IPS-NIHi7 (cell line): ENCODE measurements at regions not wholly inside any gene's neighbourhood (a gene's known extent, or its start where the extent isn't known, plus 50 kb on each side); places are given as distances from the start of the nearest gene placed in this dataset.
"Not testable (repeated sequence)": the region's sequence is repeated elsewhere in the genome, so short reads cannot be mapped to it uniquely, and the experiment has no call there.

Experiments
- DNase-seq: peaks from one replicate; pipeline ENCODE4 v3.0.0; 2012; ENCODE audit warnings: mixed read lengths; ENCODE audit errors: extremely low spot score

- DNase-seq = no peak
Measured at GRCh38 chr3:158882445-158882844, 80.6 kb downstream of the MFSD1 start.

- no peak for DNase-seq
Measured at GRCh38 chr3:158896729-158897128, 94.9 kb downstream of the MFSD1 start.

- no peak for DNase-seq
Measured at GRCh38 chr3:158906749-158907148, 104.9 kb downstream of the MFSD1 start.

- DNase-seq = no peak
Measured at GRCh38 chr3:158908187-158908734, 106.4 kb downstream of the MFSD1 start.

GRCh38 chr3:158909870-158910269 is 108.0 kb downstream of the MFSD1 start:
- no peak for DNase-seq

GRCh38 chr3:158911586-158911985 is 109.7 kb downstream of the MFSD1 start:
- DNase-seq = no peak

- DNase-seq = peak; percentile 50
Measured at GRCh38 chr3:158912188-158912587, 110.3 kb downstream of the MFSD1 start.

GRCh38 chr3:158912621-158913020 is 110.8 kb downstream of the MFSD1 start:
- no peak for DNase-seq

- no peak for DNase-seq
Measured at GRCh38 chr3:158916111-158916510, 114.3 kb downstream of the MFSD1 start.

GRCh38 chr3:158918008-158918407 is 116.2 kb downstream of the MFSD1 start:
- DNase-seq = peak; percentile 79

GRCh38 chr3:158918451-158918850 is 116.6 kb downstream of the MFSD1 start:
- no peak for DNase-seq

GRCh38 chr3:158920371-158920770 is 118.5 kb downstream of the MFSD1 start:
- no peak for DNase-seq

GRCh38 chr3:158925021-158925420 is 123.2 kb downstream of the MFSD1 start:
- no peak for DNase-seq

- no peak for DNase-seq
Measured at GRCh38 chr3:158925828-158926494, 124.1 kb downstream of the MFSD1 start.

GRCh38 chr3:158935846-158936245 is 134.0 kb downstream of the MFSD1 start:
- no peak for DNase-seq

GRCh38 chr3:158936530-158937113 is 134.8 kb downstream of the MFSD1 start:
- DNase-seq = no peak

GRCh38 chr3:158950178-158950901 is 148.5 kb downstream of the MFSD1 start:
- DNase-seq = no peak

GRCh38 chr3:158953131-158953530 is 151.3 kb downstream of the MFSD1 start:
- DNase-seq = no peak

GRCh38 chr3:158954420-158954819 is 152.6 kb downstream of the MFSD1 start:
- DNase-seq = no peak

- DNase-seq = not testable (repeated sequence)
Measured at GRCh38 chr3:158957777-158958176, 155.9 kb downstream of the MFSD1 start.

GRCh38 chr3:158958873-158959272 is 157.0 kb downstream of the MFSD1 start:
- DNase-seq = no peak

GRCh38 chr3:158961471-158961870 is 159.6 kb downstream of the MFSD1 start:
- no peak for DNase-seq

GRCh38 chr3:158961911-158962310 is 160.1 kb downstream of the MFSD1 start:
- no peak for DNase-seq
